ENCODE measurements at regions not wholly inside any gene's neighbourhood (a gene's known extent, or its start where the extent isn't known, plus 50 kb on each side); places are given as distances from the start of the nearest gene placed in this dataset.

GRCh38 chr9:95755421-95755730 is 120.1 kb upstream of the ERCC6L2 start:
- no peak for ATAC-seq
- Mint-ChIP-seq H3K27ac (no peak overlapping the region), H3K36me3 (no peaks in the 10 kb centered on the region), H3K9me3 (no peaks in the 10 kb centered on the region), H3K4me1 (peaks cover 5% of the 10 kb centered on the region), H3K4me3 (no peak overlapping the region)
- DNase-seq (ENCODE audit: low spot score in 2 of 2), result no peak

DNA sequence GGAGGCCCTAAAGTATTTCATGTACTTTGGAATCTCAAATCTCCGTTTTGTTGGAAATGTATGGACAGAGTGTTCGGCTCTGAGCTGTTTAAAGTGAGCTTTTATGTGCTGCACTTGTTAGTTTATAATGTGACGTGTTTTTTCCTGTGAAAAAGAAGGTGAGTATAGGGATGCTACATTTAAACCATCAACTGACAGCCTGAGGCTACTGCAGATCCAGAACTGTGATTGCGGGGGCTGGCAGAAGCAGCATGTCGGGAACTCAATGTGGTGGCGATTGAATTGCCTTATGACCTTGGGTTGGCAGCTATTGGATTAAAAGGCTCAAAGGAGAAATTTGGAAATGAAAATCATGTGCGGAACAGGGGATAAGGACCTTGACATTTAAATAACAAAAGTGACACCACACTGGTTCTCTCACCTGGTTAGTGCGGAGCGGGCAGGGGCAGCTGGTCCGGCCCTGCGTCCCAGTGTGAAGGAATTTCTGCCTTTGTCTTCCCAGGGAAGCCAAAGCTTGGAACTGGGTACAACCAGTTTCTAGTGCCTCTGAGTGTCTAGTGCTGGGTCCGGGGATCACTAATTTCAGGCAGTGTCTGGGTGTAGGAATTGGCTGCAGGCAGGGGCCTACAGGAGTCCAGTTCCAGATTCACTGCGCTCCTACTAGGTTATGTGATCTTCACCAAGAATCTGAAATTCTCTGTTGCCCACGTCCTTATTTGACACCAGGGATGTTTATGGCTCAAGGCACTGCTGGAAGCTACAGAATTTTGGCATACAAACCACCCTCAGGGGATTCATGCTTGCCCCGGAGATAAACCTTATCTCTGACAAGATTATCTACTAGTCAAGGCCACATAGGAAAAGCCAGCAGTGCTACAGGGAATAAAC is 120.7 kb upstream of the ERCC6L2 start:
- peaks cover 5% of the 10 kb centered on the region for H3K4me1 Mint-ChIP-seq
- H3K27ac Mint-ChIP-seq, result no peak overlapping the region
- ATAC-seq, result no peak

DNA sequence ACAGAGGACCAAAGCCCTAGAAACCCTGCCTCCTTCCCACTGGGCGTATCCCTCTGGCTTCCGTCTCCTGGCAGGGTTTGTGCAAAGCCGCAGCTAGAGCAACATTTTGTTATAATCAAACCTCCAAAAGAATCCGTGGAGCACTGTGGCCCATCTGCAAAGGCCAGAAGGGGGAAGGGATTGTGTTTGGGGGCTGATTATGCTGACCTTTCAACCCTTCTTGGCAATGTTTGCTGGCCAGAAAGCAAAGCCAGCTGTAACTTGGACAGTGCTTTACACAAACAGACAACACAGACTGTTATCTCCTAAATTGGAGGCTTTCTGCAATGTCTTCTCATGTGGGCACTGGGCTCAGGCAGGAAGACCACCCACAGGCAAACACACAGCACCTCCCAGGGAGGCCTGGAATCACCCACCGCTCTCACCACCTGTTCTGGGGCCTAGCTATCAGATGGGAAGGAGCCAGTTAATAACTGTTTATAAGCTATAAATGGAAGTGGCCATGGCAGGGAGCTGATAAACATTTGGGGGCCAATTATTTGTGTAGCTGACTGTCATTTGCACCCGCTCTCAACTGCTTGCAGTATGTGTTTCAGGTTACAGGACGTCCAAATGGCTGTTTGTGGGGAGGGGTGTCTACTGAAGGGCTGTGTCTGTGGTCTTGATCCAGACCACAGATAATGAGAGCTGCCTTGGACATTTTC is 121.6 kb upstream of the ERCC6L2 start:
- DNase-seq (ENCODE audit: low spot score in 2 of 2), result no peak
- Mint-ChIP-seq H3K4me1 (peaks cover 10% of the 10 kb centered on the region), H3K4me3 (no peak overlapping the region), H3K27ac (no peak overlapping the region), H3K36me3 (no peaks in the 10 kb centered on the region), H3K9me3 (no peaks in the 10 kb centered on the region)
- ATAC-seq, result no peak

More for the DNA sequence above, 120.7 kb upstream of the ERCC6L2 start:
- Mint-ChIP-seq H3K36me3 (no peaks in the 10 kb centered on the region), H3K4me3 (no peak overlapping the region), H3K9me3 (no peaks in the 10 kb centered on the region)
- DNase-seq (ENCODE audit: low spot score in 2 of 2), result no peak

- DNase-seq (ENCODE audit: low spot score in 2 of 2) (no peak), ATAC-seq (no peak)
- Mint-ChIP-seq H3K4me3 (no peak overlapping the region), H3K4me1 (peaks cover 10% of the 10 kb centered on the region), H3K27ac (no peak overlapping the region), H3K36me3 (no peaks in the 10 kb centered on the region), H3K9me3 (no peaks in the 10 kb centered on the region)
Measured at GRCh38 chr9:95752129-95752731, 123.3 kb upstream of the ERCC6L2 start.

GRCh38 chr9:95751520-95751790 is 124.0 kb upstream of the ERCC6L2 start:
- H3K9me3 Mint-ChIP-seq, result no peaks in the 10 kb centered on the region
- no peak overlapping the region for H3K27ac Mint-ChIP-seq
- DNase-seq (ENCODE audit: low spot score in 2 of 2) (no peak), ATAC-seq (no peak)
- peaks cover 10% of the 10 kb centered on the region for H3K4me1 Mint-ChIP-seq
- no peak overlapping the region for H3K4me3 Mint-ChIP-seq
- no peaks in the 10 kb centered on the region for H3K36me3 Mint-ChIP-seq

DNA sequence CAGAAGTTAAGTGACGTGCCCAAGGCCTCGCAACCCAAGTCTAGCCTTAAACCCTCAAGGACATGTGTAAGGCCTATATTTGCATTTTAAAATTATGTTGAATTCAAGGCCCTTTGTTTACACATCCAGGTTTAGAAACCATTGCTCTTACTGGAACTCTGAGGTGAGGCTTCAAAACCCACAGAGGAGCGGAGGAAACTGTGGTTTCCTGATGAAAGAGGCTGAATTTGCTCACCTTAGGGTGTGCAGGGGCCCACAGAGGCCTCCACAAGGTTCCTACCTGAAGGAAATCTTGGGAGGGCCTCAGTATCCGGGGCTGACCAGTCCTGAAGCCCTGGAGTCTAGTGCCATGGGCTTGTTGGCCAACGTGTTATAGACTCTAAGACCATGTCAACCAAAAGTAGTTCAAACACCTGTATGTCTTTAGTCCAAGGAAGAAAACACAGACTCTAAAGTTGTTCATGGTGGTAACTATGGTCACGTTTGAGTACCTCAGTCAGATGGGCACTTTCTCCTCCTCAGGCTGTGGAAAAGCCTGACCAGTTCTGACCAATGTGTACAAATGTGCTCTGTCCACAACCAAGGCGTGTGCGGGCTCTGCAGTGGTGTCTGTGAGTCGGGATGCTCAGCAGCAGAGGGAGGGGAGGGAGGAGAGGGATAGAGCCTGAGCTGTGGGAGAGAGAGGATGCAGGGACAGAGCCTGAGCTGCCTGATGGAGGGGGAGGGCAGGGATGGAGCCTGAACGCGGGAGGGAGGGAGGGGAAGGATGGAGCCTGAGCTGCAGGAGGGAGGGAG is 124.6 kb upstream of the ERCC6L2 start:
- Mint-ChIP-seq H3K4me3 (no peak overlapping the region), H3K27ac (no peak overlapping the region), H3K36me3 (no peaks in the 10 kb centered on the region), H3K9me3 (no peaks in the 10 kb centered on the region), H3K4me1 (peaks cover 10% of the 10 kb centered on the region)
- no peak for DNase-seq (ENCODE audit: low spot score in 2 of 2)
- peak; percentile 72 for ATAC-seq

DNA sequence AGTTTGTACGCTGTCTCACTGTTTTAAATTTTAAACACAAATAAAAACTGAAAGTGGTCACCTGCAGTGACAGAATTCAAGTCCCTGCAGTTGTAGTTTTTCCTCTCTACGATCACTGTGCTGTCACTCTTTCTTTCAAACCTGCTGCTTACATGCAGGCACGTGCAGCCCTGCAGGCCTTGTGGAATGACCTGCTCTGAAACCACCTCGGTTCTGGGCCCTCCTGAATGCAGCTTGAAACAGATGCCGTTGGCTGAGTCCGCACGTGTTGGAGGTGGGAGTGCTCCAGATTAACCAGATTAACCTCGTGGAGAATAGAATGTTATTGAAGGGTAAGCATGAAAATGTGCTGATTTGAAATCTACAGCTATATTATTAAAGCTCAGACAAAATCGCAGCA is 126.0 kb upstream of the ERCC6L2 start:
- Mint-ChIP-seq H3K9me3 (no peaks in the 10 kb centered on the region), H3K27ac (no peak overlapping the region), H3K4me3 (no peak overlapping the region), H3K36me3 (no peaks in the 10 kb centered on the region), H3K4me1 (peaks cover 10% of the 10 kb centered on the region)
- DNase-seq (ENCODE audit: low spot score in 2 of 2) (no peak), ATAC-seq (no peak)

GRCh38 chr9:95746408-95747180 is 128.9 kb upstream of the ERCC6L2 start:
- H3K4me3 Mint-ChIP-seq, result no peak overlapping the region
- ATAC-seq (no peak), DNase-seq (ENCODE audit: low spot score in 2 of 2) (no peak)
- peaks cover 10% of the 10 kb centered on the region for H3K4me1 Mint-ChIP-seq
- no peaks in the 10 kb centered on the region for H3K9me3 Mint-ChIP-seq
- H3K36me3 Mint-ChIP-seq, result no peaks in the 10 kb centered on the region
- H3K27ac Mint-ChIP-seq, result peak overlapping the region; percentile 50

DNA sequence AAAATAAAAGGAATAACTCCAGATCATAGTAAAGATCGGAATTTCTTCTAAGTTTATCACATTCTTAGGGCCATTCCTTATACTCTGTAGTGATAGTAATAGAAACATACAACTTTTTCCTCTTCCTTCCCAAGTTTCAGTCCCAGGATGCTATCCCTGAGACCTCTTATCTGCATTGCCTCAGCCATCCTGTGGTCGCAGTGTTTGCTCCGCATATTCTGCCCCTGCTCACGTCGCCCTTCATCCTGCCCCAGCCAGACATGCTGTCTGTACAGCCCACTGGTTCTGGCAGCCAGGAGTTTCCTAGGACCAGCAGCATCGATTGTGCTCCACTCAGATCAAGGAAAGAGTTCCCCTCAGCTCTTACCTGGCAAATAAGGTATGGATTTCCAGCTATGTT is 132.7 kb upstream of the ERCC6L2 start:
- Mint-ChIP-seq H3K4me3 (no peak overlapping the region), H3K4me1 (peaks cover 7% of the 10 kb centered on the region), H3K36me3 (no peaks in the 10 kb centered on the region), H3K9me3 (no peaks in the 10 kb centered on the region), H3K27ac (no peak overlapping the region)
- no peak for DNase-seq (ENCODE audit: low spot score in 2 of 2)
- ATAC-seq, result no peak

- H3K36me3 Mint-ChIP-seq, result no peaks in the 10 kb centered on the region
- ATAC-seq, result no peak
- H3K4me1 Mint-ChIP-seq, result peaks cover 7% of the 10 kb centered on the region
- H3K27ac Mint-ChIP-seq, result no peak overlapping the region
- H3K9me3 Mint-ChIP-seq, result no peaks in the 10 kb centered on the region
- no peak for DNase-seq (ENCODE audit: low spot score in 2 of 2)
- no peak overlapping the region for H3K4me3 Mint-ChIP-seq
Measured at GRCh38 chr9:95741631-95742030, 133.9 kb upstream of the ERCC6L2 start.

- no peak overlapping the region for H3K27ac Mint-ChIP-seq
- ATAC-seq (no peak), DNase-seq (ENCODE audit: low spot score in 2 of 2) (no peak)
- no peak overlapping the region for H3K4me3 Mint-ChIP-seq
- H3K4me1 Mint-ChIP-seq, result peaks cover 7% of the 10 kb centered on the region
- no peaks in the 10 kb centered on the region for H3K9me3 Mint-ChIP-seq
- H3K36me3 Mint-ChIP-seq, result no peaks in the 10 kb centered on the region
Measured at GRCh38 chr9:95740217-95741004, 135.1 kb upstream of the ERCC6L2 start.

DNA sequence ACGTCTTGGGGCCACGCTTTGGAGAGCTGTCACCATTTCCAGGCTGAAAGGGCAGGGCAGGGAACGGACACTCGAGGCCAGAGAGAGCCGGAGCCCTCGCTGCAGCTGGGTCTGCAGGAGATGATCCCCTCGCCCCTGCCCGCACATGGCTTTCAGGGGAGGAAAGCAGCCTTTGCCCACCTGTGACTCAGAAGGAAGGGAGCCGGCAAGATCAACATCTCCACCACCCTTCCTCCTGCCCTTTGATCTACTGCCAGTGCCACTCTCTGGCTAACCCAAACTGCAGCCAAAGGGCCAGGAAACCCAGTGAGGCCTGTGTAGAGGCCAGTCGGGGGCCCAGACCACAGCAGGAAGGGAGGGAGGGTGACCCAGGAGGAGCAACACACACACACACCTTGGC is 137.1 kb upstream of the ERCC6L2 start:
- DNase-seq (ENCODE audit: low spot score in 2 of 2) (no peak), ATAC-seq (no peak)
- Mint-ChIP-seq H3K4me1 (peaks cover 7% of the 10 kb centered on the region), H3K36me3 (no peaks in the 10 kb centered on the region), H3K9me3 (no peaks in the 10 kb centered on the region), H3K27ac (no peak overlapping the region), H3K4me3 (no peak overlapping the region)

DNA sequence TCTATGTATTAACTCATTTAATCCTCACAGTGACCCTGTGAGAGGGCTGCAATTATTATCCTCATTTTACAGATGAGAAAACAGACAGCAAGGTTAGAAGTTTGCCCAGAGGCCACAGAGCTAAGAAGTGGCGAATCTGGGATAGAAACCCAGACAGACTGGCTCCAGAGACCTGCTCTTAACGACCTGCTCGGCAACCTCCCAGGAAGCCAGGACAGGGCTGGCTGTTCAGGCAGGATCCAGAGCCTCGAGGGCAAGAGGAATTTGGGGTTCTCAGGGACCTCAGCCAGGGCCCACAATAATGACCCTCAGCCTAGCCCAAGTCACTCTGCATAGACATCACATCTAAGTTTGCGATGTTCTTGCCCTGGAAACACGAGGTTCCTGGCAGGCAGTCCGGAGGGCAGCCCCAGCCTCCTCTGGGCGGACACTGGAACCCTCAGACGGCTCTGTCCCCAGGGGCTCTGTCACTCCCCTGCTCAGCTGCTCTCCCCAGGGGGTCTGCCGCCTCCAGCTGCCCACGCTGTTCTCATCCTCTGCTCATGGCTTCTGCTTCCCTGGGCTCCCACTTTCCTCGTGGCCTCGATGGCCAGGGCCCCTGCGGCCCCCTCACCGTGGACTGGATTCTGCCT is 138.5 kb upstream of the ERCC6L2 start:
- no peaks in the 10 kb centered on the region for H3K9me3 Mint-ChIP-seq
- ATAC-seq (no peak), DNase-seq (ENCODE audit: low spot score in 2 of 2) (no peak)
- no peak overlapping the region for H3K4me3 Mint-ChIP-seq
- H3K4me1 Mint-ChIP-seq, result peaks cover 7% of the 10 kb centered on the region
- no peaks in the 10 kb centered on the region for H3K36me3 Mint-ChIP-seq
- no peak overlapping the region for H3K27ac Mint-ChIP-seq

DNA sequence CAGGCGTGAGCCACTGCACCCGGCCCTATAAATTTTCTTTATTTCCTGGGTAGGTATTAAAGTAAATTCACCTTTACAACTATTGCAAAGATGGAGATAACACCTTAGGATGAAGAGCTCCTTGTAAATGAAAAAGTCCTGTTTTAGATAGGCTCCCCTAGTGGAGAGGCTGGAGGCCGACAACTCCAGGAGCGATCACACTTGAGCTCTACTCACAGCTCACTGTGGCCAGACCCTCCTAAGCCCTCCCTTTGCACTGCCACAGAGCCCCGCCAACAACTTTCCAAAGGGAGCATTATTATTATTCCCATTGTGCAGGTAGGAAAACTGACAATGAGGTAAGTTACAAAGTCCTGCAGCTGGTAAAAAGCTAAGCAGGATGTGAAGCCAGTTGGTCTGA is 139.1 kb upstream of the ERCC6L2 start:
- Mint-ChIP-seq H3K9me3 (no peaks in the 10 kb centered on the region), H3K4me3 (no peak overlapping the region), H3K36me3 (no peaks in the 10 kb centered on the region), H3K27ac (no peak overlapping the region), H3K4me1 (peaks cover 7% of the 10 kb centered on the region)
- DNase-seq (ENCODE audit: low spot score in 2 of 2) (no peak), ATAC-seq (no peak)
